Lower lobe of right lung (tissue), 2 donors: ENCODE measurements at regions not wholly inside any gene's neighbourhood (a gene's known extent, or its start where the extent isn't known, plus 50 kb on each side); places are given as distances from the start of the nearest gene placed in this dataset.

Experiments
- ATAC-seq, 2 donors: fragments of 200-7000 bp; cut with Tn5 transposase; one replicate each; pipeline ENCODE4 v1.9.1; 2020 to 2022; ENCODE audit warnings: mild to moderate bottlenecking in 2 of 2, moderate library complexity in 2 of 2
- DNase-seq: peaks from one replicate; pipeline ENCODE4 v3.0.0-alpha.2; 2020
- H3K27ac ChIP-seq: fragments of 200-600 bp; one replicate; pipeline ENCODE4 v1.8.0; 2022
- H3K27me3 ChIP-seq: fragments of 200-600 bp; one replicate; pipeline ENCODE4 v1.8.0; 2022; ENCODE audit warnings: low read depth
- H3K36me3 ChIP-seq: fragments of 200-600 bp; one replicate; pipeline ENCODE4 v1.8.0; 2022; ENCODE audit warnings: mild to moderate bottlenecking
- H3K4me1 ChIP-seq: fragments of 200-600 bp; one replicate; pipeline ENCODE4 v1.8.0; 2022
- H3K4me3 ChIP-seq: fragments of 200-600 bp; one replicate; pipeline ENCODE4 v1.8.0; 2022; ENCODE audit warnings: mild to moderate bottlenecking
- H3K9me3 ChIP-seq: fragments of 200-600 bp; one replicate; pipeline ENCODE4 v1.8.0; 2022
- intact Hi-C: fragments of 100-400 bp; cut with DNase I; formaldehyde crosslinking; loops from one replicate; pipeline ENCODE4 v1.11.0; 2022
- TF ChIP-seq, protein P1 (sequence below): fragments of 200-600 bp; IDR thresholded peaks from one replicate; pipeline ENCODE4 v1.8.0; 2022; ENCODE audit warnings: antibody characterized with exemption, mild to moderate bottlenecking
- donor health status: DM: no; HTN: yes; CAD: no; lungs with severe emphysema.

DNA sequence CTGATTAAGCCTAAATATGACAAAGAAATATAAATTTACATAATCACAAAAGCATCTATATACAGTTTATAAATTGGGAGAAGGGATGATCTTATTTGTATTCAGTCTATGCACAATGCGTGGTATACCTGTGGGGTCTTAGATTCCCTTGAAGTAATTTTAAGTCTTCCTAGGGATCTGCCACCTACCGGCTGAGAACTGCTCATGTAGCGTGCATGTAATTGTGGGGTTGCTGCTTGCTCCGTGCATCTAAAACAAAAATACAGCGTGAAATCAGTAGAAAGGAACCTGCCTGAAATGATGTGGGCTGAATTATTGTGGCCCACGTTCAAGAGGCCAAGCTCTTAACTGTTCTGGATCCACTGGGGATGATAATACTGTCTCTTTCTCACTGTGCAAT, 187.3 kb downstream of the MBOAT1 start:
- no peak overlapping the region for H3K27ac ChIP-seq
- DNase-seq (no peak), ATAC-seq (no peak)
- no peaks in the 10 kb centered on the region for H3K27me3 ChIP-seq
- no peaks in the 10 kb centered on the region for H3K9me3 ChIP-seq
- H3K36me3 ChIP-seq: no peaks in the 10 kb centered on the region
- H3K4me1 ChIP-seq: no peaks in the 10 kb centered on the region
- H3K4me3 ChIP-seq: no peak overlapping the region
- intact Hi-C loops: no loop called here
- TF ChIP-seq, protein P1, sequence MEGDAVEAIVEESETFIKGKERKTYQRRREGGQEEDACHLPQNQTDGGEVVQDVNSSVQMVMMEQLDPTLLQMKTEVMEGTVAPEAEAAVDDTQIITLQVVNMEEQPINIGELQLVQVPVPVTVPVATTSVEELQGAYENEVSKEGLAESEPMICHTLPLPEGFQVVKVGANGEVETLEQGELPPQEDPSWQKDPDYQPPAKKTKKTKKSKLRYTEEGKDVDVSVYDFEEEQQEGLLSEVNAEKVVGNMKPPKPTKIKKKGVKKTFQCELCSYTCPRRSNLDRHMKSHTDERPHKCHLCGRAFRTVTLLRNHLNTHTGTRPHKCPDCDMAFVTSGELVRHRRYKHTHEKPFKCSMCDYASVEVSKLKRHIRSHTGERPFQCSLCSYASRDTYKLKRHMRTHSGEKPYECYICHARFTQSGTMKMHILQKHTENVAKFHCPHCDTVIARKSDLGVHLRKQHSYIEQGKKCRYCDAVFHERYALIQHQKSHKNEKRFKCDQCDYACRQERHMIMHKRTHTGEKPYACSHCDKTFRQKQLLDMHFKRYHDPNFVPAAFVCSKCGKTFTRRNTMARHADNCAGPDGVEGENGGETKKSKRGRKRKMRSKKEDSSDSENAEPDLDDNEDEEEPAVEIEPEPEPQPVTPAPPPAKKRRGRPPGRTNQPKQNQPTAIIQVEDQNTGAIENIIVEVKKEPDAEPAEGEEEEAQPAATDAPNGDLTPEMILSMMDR: no peak

DNA sequence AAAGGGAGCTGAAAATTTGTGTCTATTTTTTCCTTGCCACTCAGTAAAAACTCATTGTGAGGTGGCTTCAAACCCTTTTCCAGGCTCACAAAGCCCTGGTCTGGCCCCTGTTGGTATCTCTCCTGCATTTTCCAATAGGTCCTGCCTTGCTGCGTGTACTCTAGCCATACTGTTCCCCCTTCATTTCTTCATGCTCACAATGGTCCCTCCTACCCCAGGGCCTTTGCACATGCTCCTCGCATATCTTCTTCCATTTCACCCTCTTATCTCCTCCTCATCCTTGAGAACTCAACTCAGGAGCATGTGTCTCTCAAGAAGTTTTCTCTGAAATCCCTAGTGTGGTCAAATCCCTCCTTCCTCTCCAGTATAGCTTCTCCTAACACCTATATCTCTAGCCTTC, 186.6 kb downstream of the MBOAT1 start:
- ATAC-seq (no peak), DNase-seq (no peak)
- intact Hi-C loops: no loop called here
- no peaks in the 10 kb centered on the region for H3K4me1 ChIP-seq
- H3K27me3 ChIP-seq: no peaks in the 10 kb centered on the region
- no peak overlapping the region for H3K4me3 ChIP-seq
- no peak overlapping the region for H3K27ac ChIP-seq
- TF ChIP-seq, protein P1: no peak
- no peaks in the 10 kb centered on the region for H3K36me3 ChIP-seq
- no peaks in the 10 kb centered on the region for H3K9me3 ChIP-seq

DNA sequence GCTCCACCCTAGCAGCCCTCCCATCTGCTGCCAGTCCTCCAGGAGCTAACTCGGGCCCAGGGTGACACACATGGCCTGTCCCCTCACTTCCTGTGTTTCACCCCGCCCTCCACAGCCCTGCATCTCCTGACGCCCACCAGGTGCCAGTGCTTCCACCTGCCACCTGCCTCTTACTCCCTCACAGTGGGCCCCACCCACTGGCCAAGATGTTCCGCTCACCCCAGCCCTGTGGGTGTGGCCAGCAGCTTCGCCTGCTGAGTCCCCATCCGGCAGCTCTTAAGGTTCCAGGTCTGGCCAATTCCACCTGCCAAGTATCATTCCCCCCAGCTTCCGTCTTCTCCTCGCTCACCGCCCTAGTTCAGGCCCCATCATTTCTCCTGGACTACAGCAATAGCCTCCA, 184.1 kb downstream of the MBOAT1 start:
- Histone ChIP-seq H3K36me3 (no peaks in the 10 kb centered on the region), H3K4me3 (no peak overlapping the region), H3K27me3 (peaks cover 12% of the 10 kb centered on the region), H3K27ac (no peak overlapping the region), H3K4me1 (no peaks in the 10 kb centered on the region), H3K9me3 (no peaks in the 10 kb centered on the region)
- intact Hi-C loops: no loop called here
- ATAC-seq (no peak), DNase-seq (no peak)
- TF ChIP-seq, protein P1: no peak

DNA sequence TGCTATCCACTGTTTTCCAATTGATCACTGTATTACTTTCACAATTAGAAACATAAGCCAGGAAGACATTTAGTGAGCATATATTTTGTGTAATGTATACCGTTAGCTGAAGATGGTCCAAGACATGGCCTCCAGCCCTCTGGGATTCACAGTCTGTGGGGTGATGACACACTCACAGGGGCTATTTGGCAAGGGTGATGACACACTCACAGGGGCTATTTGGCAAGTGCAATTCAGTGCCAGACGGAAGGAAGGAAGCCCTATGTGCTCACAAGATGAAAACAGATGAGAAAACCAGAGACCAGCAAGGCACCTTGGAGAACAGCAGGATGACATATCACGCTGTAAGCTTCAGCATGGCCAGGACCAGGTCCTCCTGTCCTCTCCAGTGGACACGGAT, 183.7 kb downstream of the MBOAT1 start:
- Histone ChIP-seq H3K27me3 (peaks cover 12% of the 10 kb centered on the region), H3K4me3 (no peak overlapping the region), H3K9me3 (no peaks in the 10 kb centered on the region), H3K36me3 (no peaks in the 10 kb centered on the region), H3K4me1 (no peaks in the 10 kb centered on the region), H3K27ac (no peak overlapping the region)
- TF ChIP-seq, protein P1: no peak
- ATAC-seq: no peak
- intact Hi-C loops: no loop called here
- no peak for DNase-seq

DNA sequence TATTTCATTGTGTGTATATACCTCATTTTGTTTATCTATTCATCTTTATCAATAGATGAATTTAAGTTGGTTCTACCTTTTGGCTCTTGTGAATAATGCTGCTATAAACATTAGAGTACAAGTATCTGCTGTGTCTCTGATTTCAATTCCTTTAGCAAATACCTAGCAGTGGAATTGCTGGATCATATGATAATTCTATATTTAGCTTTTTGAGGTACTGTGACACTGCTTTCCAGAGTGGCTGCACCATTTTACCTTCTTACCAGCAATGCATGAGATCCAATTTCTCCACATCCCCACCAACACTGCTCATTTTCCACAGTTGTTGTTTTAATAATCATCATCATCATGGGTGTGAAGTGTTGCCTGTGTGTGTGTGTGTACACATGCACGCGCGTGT, 182.3 kb downstream of the MBOAT1 start:
- Histone ChIP-seq H3K9me3 (no peaks in the 10 kb centered on the region), H3K27me3 (peaks cover 12% of the 10 kb centered on the region), H3K36me3 (no peaks in the 10 kb centered on the region), H3K4me1 (no peaks in the 10 kb centered on the region), H3K27ac (no peak overlapping the region), H3K4me3 (no peak overlapping the region)
- no peak for DNase-seq
- intact Hi-C loops: no loop called here
- ATAC-seq: no peak
- TF ChIP-seq, protein P1: no peak

DNA sequence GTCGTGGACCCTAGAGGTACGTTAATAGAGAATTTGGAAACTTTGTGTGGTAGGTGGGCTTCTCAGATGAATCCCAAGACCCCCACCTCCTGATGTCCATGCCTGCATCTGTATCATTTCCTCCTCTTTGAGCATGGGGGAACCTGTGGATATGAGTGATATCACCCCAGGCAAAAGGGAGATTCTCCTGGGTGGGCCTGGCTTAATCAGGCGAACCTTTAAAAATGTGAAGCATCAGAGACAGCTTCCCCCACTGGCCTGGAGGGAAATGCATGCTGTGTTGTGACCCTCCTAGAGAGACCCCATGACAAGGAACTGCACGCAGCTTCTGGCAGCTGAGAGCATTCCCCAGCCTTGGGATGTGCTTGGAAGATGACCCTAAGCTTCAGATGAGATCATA, 180.9 kb downstream of the MBOAT1 start:
- Histone ChIP-seq H3K4me3 (no peak overlapping the region), H3K27me3 (peaks cover 12% of the 10 kb centered on the region), H3K4me1 (no peaks in the 10 kb centered on the region), H3K27ac (no peak overlapping the region), H3K36me3 (no peaks in the 10 kb centered on the region), H3K9me3 (no peaks in the 10 kb centered on the region)
- TF ChIP-seq, protein P1: no peak
- no peak for DNase-seq
- intact Hi-C loops: no loop called here
- ATAC-seq: no peak
